A673 (cell line): ENCODE measurements at regions not wholly inside any gene's neighbourhood (a gene's known extent, or its start where the extent isn't known, plus 50 kb on each side); places are given as distances from the start of the nearest gene placed in this dataset.

ENCODE experiments used
- BruUV-seq: library from RNA; stranded (reverse); fragments of 400-500 nt; replicated peaks from 2 replicates; lab custom pipeline; 2021; lab: Mats Ljungman, UMichigan
- CTCF ChIA-PET: fragments of 300-600 bp; sonication (Branson Sonifier 250); formaldehyde crosslinking; loops from one replicate; lab custom pipeline; 2022; ENCODE audit warnings: antibody characterized with exemption; lab: Charles Lee
- POLR2A ChIA-PET: fragments of 300-600 bp; sonication (Branson Sonifier 250); formaldehyde crosslinking; loops from one replicate; lab custom pipeline; 2022; ENCODE audit warnings: antibody characterized with exemption; ENCODE audit not compliant: low non-redundant PET; lab: Charles Lee
- DNase-seq: peaks from one replicate; pipeline ENCODE4 v3.0.0-alpha.2; 2015; ENCODE audit warnings: low spot score
- H3K27ac ChIP-seq: fragments of 200-600 bp; sonication (generic); 2 replicates; pipeline ENCODE4 v1.5.1; 2016; ENCODE audit warnings: mixed run types, low read depth, mild to moderate bottlenecking, mixed read lengths, antibody characterized with exemption, low read length; ENCODE audit not compliant: poor library complexity, severe bottlenecking
- H3K27me3 ChIP-seq: fragments of 200-600 bp; sonication (generic); replicated peaks from 2 replicates; pipeline ENCODE4 v1.6.1; 2017; ENCODE audit warnings: mixed run types, low read depth, mild to moderate bottlenecking, mixed read lengths, antibody characterized with exemption, low read length; ENCODE audit not compliant: insufficient read depth, poor library complexity
- H3K36me3 ChIP-seq: fragments of 200-600 bp; sonication (generic); 2 replicates; pipeline ENCODE4 v1.6.1; 2016; ENCODE audit warnings: mixed run types, mild to moderate bottlenecking, mixed read lengths, antibody characterized with exemption, low read length; ENCODE audit not compliant: insufficient read depth, poor library complexity, severe bottlenecking
- H3K4me1 ChIP-seq: fragments of 200-600 bp; sonication (generic); 2 replicates; pipeline ENCODE4 v1.6.1; 2017; ENCODE audit warnings: mixed run types, mild to moderate bottlenecking, mixed read lengths, antibody characterized with exemption, low read length; ENCODE audit not compliant: insufficient read depth, poor library complexity, severe bottlenecking
- H3K4me3 ChIP-seq: fragments of 200-600 bp; sonication (generic); 2 replicates; pipeline ENCODE4 v1.5.1; 2016; ENCODE audit warnings: low read depth, mixed run types, mild to moderate bottlenecking, mixed read lengths, low read length; ENCODE audit not compliant: poor library complexity, severe bottlenecking
- H3K9me3 ChIP-seq: fragments of 200-600 bp; sonication (generic); 2 replicates; pipeline ENCODE4 v1.6.1; 2016; ENCODE audit warnings: mixed run types, low read depth, mild to moderate bottlenecking, mixed read lengths, antibody characterized with exemption, low read length; ENCODE audit not compliant: poor library complexity, severe bottlenecking
- EZH2 ChIP-seq: fragments of 200-600 bp; sonication (generic); IDR thresholded peaks from 2 replicates; pipeline ENCODE4 v1.6.1; 2017; ENCODE audit warnings: borderline replicate concordance, low read depth, mild to moderate bottlenecking, mixed read lengths, antibody characterized with exemption, low read length; ENCODE audit not compliant: poor library complexity, severe bottlenecking
- intact Hi-C: fragments of 100-400 bp; cut with micrococcal nuclease; formaldehyde crosslinking; loops from one replicate; pipeline ENCODE4 v1.10.0; 2022; ENCODE audit not compliant: unreplicated experiment
- TF ChIP-seq, protein P1 (sequence below): fragments of 300-800, 200-600 bp; sonication (generic); conservative IDR thresholded peaks from 2 replicates; pipeline ENCODE4 v1.5.1; 2017; ENCODE audit warnings: low read depth, mild to moderate bottlenecking, antibody characterized with exemption, low read length, moderate library complexity, mixed read lengths

- Histone ChIP-seq H3K4me1 (no peaks in the 10 kb centered on the region), H3K4me3 (no peak overlapping the region), H3K27me3 (no peaks in the 10 kb centered on the region), H3K27ac (no peak overlapping the region), H3K36me3 (no peaks in the 10 kb centered on the region), H3K9me3 (no peaks in the 10 kb centered on the region)
- no peak for DNase-seq
- BruUV-seq: no TSS peak
- CTCF ChIA-PET: no interaction called here
- TF ChIP-seq, protein P1, sequence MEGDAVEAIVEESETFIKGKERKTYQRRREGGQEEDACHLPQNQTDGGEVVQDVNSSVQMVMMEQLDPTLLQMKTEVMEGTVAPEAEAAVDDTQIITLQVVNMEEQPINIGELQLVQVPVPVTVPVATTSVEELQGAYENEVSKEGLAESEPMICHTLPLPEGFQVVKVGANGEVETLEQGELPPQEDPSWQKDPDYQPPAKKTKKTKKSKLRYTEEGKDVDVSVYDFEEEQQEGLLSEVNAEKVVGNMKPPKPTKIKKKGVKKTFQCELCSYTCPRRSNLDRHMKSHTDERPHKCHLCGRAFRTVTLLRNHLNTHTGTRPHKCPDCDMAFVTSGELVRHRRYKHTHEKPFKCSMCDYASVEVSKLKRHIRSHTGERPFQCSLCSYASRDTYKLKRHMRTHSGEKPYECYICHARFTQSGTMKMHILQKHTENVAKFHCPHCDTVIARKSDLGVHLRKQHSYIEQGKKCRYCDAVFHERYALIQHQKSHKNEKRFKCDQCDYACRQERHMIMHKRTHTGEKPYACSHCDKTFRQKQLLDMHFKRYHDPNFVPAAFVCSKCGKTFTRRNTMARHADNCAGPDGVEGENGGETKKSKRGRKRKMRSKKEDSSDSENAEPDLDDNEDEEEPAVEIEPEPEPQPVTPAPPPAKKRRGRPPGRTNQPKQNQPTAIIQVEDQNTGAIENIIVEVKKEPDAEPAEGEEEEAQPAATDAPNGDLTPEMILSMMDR: no peak
- no peak for TF ChIP-seq EZH2
- intact Hi-C loops: no loop called here
- POLR2A ChIA-PET: no interaction called here
Observed at GRCh38 chr13:63093907-63094469, 1678.3 kb upstream of the PCDH20 start.

DNA sequence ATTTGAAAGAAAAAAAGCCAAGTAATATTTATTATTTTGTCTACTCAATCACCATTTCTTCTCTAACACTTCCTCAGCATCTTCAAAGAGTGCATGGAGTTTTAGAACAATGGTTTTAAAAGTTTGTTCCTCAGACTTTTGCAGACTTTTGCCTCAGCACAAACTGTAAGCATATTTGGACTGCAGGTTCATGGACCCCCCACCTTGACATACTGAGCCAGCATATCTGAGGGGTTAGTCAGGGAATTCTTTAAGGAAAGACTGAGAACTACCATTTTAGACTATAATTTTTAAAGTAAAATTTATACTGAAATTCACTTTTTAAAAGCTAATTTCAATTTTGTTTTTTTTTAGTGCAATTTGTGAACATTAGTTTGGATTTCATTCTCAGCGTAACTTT is 1676.8 kb upstream of the PCDH20 start:
- no TSS peak for BruUV-seq
- no peaks in the 10 kb centered on the region for H3K36me3 ChIP-seq
- intact Hi-C loops: no loop called here
- H3K27me3 ChIP-seq: no peaks in the 10 kb centered on the region
- POLR2A ChIA-PET: no interaction called here
- H3K27ac ChIP-seq: no peak overlapping the region
- no peaks in the 10 kb centered on the region for H3K9me3 ChIP-seq
- no peak for DNase-seq
- TF ChIP-seq, protein P1: no peak
- TF ChIP-seq EZH2: no peak
- no peak overlapping the region for H3K4me3 ChIP-seq
- no peaks in the 10 kb centered on the region for H3K4me1 ChIP-seq
- CTCF ChIA-PET: no interaction called here

- no peaks in the 10 kb centered on the region for H3K9me3 ChIP-seq
- POLR2A ChIA-PET: no interaction called here
- no peaks in the 10 kb centered on the region for H3K4me1 ChIP-seq
- CTCF ChIA-PET: no interaction called here
- no peaks in the 10 kb centered on the region for H3K36me3 ChIP-seq
- TF ChIP-seq EZH2: no peak
- TF ChIP-seq, protein P1: no peak
- no peak overlapping the region for H3K4me3 ChIP-seq
- intact Hi-C loops: no loop called here
- H3K27ac ChIP-seq: no peak overlapping the region
- no peaks in the 10 kb centered on the region for H3K27me3 ChIP-seq
- no peak for DNase-seq
- no TSS peak for BruUV-seq
Observed at GRCh38 chr13:63090524-63090923, 1674.9 kb upstream of the PCDH20 start.
